Thoracic aorta (tissue), 2 donors: ENCODE measurements at regions not wholly inside any gene's neighbourhood (a gene's known extent, or its start where the extent isn't known, plus 50 kb on each side); places are given as distances from the start of the nearest gene placed in this dataset.

ENCODE experiments used
- ATAC-seq: fragments of 150-250 bp; one replicate; pipeline ENCODE4 v1.8.0; 2017; ENCODE audit warnings: low read depth; ENCODE audit not compliant: insufficient number of reproducible peaks, low FRiP score
- DNase-seq: peaks from one replicate; pipeline ENCODE4 v3.0.0-alpha.2; 2020; ENCODE audit warnings: low spot score
- H3K27ac ChIP-seq, 2 donors: fragments of 200-600 bp; sonication (generic); 1 replicate in 1 of 2; 2 replicates in 1 of 2; pipeline ENCODE4 v1.5.1; 2016; ENCODE audit warnings: mild to moderate bottlenecking in 2 of 2, moderate library complexity in 2 of 2
- H3K27me3 ChIP-seq: fragments of 200-600 bp; sonication (generic); replicated peaks from 2 replicates; pipeline ENCODE4 v1.6.0; 2016; ENCODE audit warnings: mild to moderate bottlenecking; ENCODE audit not compliant: insufficient read depth
- H3K36me3 ChIP-seq: fragments of 200-600 bp; sonication (generic); one replicate; pipeline ENCODE4 v1.5.1; 2016
- H3K4me1 ChIP-seq, 2 donors: fragments of 200-600 bp; sonication (generic); 1 replicate in 1 of 2; 2 replicates in 1 of 2; pipeline versions ENCODE4 v1.5.1 to v1.6.0; 2016; ENCODE audit warnings: low read depth in 2 of 2, mild to moderate bottlenecking in 1 of 2; ENCODE audit not compliant: control insufficient read depth in 1 of 2
- H3K4me3 ChIP-seq: fragments of 200-600 bp; sonication (generic); 2 replicates; pipeline ENCODE4 v1.5.1; 2016; ENCODE audit warnings: mild to moderate bottlenecking
- H3K9me3 ChIP-seq: fragments of 200-600 bp; sonication (generic); 2 replicates; pipeline ENCODE4 v1.5.1; 2016
- CTCF ChIP-seq: fragments of 200-600 bp; sonication (generic); IDR thresholded peaks from one replicate; pipeline ENCODE4 v1.5.1; 2019; ENCODE audit warnings: antibody characterized with exemption

DNA sequence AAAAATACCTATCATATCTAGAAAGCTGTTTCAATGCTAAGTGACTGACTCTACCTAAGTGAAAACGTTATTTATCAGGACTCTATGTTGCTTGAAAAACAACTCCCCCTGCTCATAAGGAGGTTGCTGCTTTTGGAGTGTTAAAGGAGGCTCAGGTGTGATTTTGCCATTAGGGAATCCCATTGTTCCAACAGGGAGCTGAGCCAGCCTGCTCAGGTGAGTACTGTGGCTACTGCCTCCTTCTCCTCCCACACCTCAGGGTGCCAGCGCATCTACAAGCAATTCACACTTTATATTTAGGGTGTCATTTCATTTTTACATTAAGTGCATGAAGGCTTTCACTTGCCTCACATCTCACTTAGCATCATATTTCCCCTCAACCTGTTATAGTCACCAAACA lies 84.7 kb downstream of the SEM1 start:
- no peak for DNase-seq

GRCh38 chr7:96621932-96622331 lies 87.7 kb downstream of the SEM1 start:
- Histone ChIP-seq H3K27me3 (no peaks in the 10 kb centered on the region), H3K4me3 (no peak overlapping the region), H3K4me1 (no peaks in the 10 kb centered on the region), H3K27ac (no peak overlapping the region), H3K9me3 (peaks cover 7% of the 10 kb centered on the region), H3K36me3 (no peaks in the 10 kb centered on the region)
- DNase-seq: no peak
- no peak for TF ChIP-seq CTCF
- ATAC-seq: no peak

More for the DNA sequence above, 84.7 kb downstream of the SEM1 start:
- Histone ChIP-seq H3K27ac (no peak overlapping the region), H3K4me3 (no peak overlapping the region), H3K9me3 (peaks cover 6% of the 10 kb centered on the region), H3K4me1 (no peaks in the 10 kb centered on the region), H3K36me3 (no peaks in the 10 kb centered on the region), H3K27me3 (no peaks in the 10 kb centered on the region)
- no peak for TF ChIP-seq CTCF
- ATAC-seq: no peak

GRCh38 chr7:96614154-96614867 lies 95.3 kb downstream of the SEM1 start:
- Histone ChIP-seq H3K36me3 (no peaks in the 10 kb centered on the region), H3K27ac (no peak overlapping the region), H3K27me3 (no peaks in the 10 kb centered on the region), H3K4me3 (no peak overlapping the region), H3K9me3 (peaks cover 10% of the 10 kb centered on the region), H3K4me1 (no peaks in the 10 kb centered on the region)
- TF ChIP-seq CTCF: no peak
- ATAC-seq (no peak), DNase-seq (no peak)

- TF ChIP-seq CTCF: no peak
- Histone ChIP-seq H3K27me3 (no peaks in the 10 kb centered on the region), H3K36me3 (no peaks in the 10 kb centered on the region), H3K4me3 (no peak overlapping the region), H3K9me3 (peaks cover 6% of the 10 kb centered on the region), H3K27ac (no peak overlapping the region), H3K4me1 (no peaks in the 10 kb centered on the region)
- no peak for DNase-seq
- no peak for ATAC-seq
Observed at GRCh38 chr7:96612034-96612433, 97.6 kb downstream of the SEM1 start.

- DNase-seq (no peak), ATAC-seq (no peak)
- TF ChIP-seq CTCF: no peak
- no peaks in the 10 kb centered on the region for H3K4me1 ChIP-seq
- H3K27me3 ChIP-seq: no peaks in the 10 kb centered on the region
- H3K9me3 ChIP-seq: no peaks in the 10 kb centered on the region
- no peak overlapping the region for H3K27ac ChIP-seq
- no peaks in the 10 kb centered on the region for H3K36me3 ChIP-seq
- H3K4me3 ChIP-seq: no peak overlapping the region
Observed at GRCh38 chr7:96605045-96605716, 104.5 kb downstream of the SEM1 start.
